ENCODE measurements at regions not wholly inside any gene's neighbourhood (a gene's known extent, or its start where the extent isn't known, plus 50 kb on each side); places are given as distances from the start of the nearest gene placed in this dataset.

DNA sequence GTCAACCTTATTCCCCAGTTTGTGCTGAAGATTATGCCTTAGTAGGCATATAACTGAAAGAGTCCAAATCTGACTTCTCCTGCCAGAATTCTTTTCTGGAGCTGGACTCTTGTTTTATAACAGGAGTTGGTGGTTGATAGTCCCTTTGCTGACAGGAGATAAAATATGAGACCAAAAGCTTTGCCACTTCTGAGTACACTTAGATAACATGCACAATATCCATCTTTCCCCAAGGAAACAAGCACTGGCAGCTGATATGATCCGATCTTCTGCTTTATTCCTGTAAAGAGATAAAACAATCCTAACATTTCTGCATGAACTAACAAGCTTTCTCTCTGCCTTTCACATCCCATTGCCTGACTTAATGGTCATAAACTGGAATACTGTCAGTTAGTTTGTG is 1265.4 kb upstream of the ADGRB3 start:
- no peak for TF ChIP-seq ZFX (IDR thresholded peaks at IDR 0.05; ENCODE audit: borderline replicate concordance)
- TF ChIP-seq, protein P1, sequence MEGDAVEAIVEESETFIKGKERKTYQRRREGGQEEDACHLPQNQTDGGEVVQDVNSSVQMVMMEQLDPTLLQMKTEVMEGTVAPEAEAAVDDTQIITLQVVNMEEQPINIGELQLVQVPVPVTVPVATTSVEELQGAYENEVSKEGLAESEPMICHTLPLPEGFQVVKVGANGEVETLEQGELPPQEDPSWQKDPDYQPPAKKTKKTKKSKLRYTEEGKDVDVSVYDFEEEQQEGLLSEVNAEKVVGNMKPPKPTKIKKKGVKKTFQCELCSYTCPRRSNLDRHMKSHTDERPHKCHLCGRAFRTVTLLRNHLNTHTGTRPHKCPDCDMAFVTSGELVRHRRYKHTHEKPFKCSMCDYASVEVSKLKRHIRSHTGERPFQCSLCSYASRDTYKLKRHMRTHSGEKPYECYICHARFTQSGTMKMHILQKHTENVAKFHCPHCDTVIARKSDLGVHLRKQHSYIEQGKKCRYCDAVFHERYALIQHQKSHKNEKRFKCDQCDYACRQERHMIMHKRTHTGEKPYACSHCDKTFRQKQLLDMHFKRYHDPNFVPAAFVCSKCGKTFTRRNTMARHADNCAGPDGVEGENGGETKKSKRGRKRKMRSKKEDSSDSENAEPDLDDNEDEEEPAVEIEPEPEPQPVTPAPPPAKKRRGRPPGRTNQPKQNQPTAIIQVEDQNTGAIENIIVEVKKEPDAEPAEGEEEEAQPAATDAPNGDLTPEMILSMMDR (IDR thresholded peaks at IDR 0.05): no peak
- no peak overlapping the region for H3K27ac ChIP-seq

DNA sequence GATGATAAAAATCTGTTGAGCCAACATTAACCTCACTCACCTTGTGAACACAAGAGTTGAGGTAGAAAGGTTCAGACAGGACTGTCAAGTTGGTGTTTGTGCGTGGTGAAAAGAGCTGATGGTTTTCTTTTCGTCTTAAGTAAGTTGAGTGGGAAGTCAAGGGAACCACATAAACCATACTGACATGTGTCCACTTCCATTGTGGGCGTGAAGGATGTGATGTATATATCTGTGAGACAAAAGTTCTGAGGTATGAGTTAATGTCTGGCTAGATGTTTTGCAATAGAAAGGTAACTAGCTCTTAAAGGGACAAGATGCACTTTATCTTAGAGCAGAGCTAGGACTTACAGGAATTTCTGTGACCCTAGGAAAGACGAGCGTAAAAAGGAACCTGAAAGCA is 1272.1 kb upstream of the ADGRB3 start:
- TF ChIP-seq, protein P1 (IDR thresholded peaks at IDR 0.05): no peak
- no peak for TF ChIP-seq ZFX (IDR thresholded peaks at IDR 0.05; ENCODE audit: borderline replicate concordance)

GRCh38 chr6:67361264-67361663 is 1273.8 kb upstream of the ADGRB3 start:
- TF ChIP-seq, protein P1 (IDR thresholded peaks at IDR 0.05): no peak
- no peak for TF ChIP-seq ZFX (IDR thresholded peaks at IDR 0.05; ENCODE audit: borderline replicate concordance)
- no peak overlapping the region for H3K27ac ChIP-seq

More for the DNA sequence above, 1272.1 kb upstream of the ADGRB3 start:
- no peak overlapping the region for H3K27ac ChIP-seq

- H3K27ac ChIP-seq: no peak overlapping the region
- TF ChIP-seq ZFX (IDR thresholded peaks at IDR 0.05; ENCODE audit: borderline replicate concordance): no peak
- TF ChIP-seq, protein P1 (IDR thresholded peaks at IDR 0.05): no peak
Observed at GRCh38 chr6:67358241-67358640, 1276.8 kb upstream of the ADGRB3 start.

GRCh38 chr6:67353861-67354260 is 1281.2 kb upstream of the ADGRB3 start:
- TF ChIP-seq, protein P1 (IDR thresholded peaks at IDR 0.05): no peak
- no peak for TF ChIP-seq ZFX (IDR thresholded peaks at IDR 0.05; ENCODE audit: borderline replicate concordance)
- no peak overlapping the region for H3K27ac ChIP-seq

GRCh38 chr6:67352717-67353116 is 1282.4 kb upstream of the ADGRB3 start:
- no peak overlapping the region for H3K27ac ChIP-seq
- TF ChIP-seq, protein P1 (IDR thresholded peaks at IDR 0.05): no peak
- no peak for TF ChIP-seq ZFX (IDR thresholded peaks at IDR 0.05; ENCODE audit: borderline replicate concordance)

- no peak overlapping the region for H3K27ac ChIP-seq
- no peak for TF ChIP-seq ZFX (IDR thresholded peaks at IDR 0.05; ENCODE audit: borderline replicate concordance)
- TF ChIP-seq, protein P1 (IDR thresholded peaks at IDR 0.05): no peak
Observed at GRCh38 chr6:67350729-67351128, 1284.4 kb upstream of the ADGRB3 start.
